Panc1 (cell line): ENCODE measurements at regions not wholly inside any gene's neighbourhood (a gene's known extent, or its start where the extent isn't known, plus 50 kb on each side); places are given as distances from the start of the nearest gene placed in this dataset.
A peak's percentile ranks its signal among the peaks of the same experiment; 100 is the strongest.
"Not testable (repeated sequence)": the region's sequence is repeated elsewhere in the genome, so short reads cannot be mapped to it uniquely, and the experiment has no call there.

Experiments used
- ATAC-seq: fragments of 200-7000 bp; cut with Tn5 transposase; 2 replicates; pipeline ENCODE4 v1.9.1; 2020; ENCODE audit warnings: mild to moderate bottlenecking, moderate library complexity
- BruUV-seq: library from RNA; stranded (reverse); fragments of 400-500 nt; replicated peaks from 2 replicates; lab custom pipeline; 2021; lab: Mats Ljungman, UMichigan
- CTCF ChIA-PET: fragments of 300-600 bp; sonication (Branson Sonifier 250); formaldehyde crosslinking; loops from one replicate; lab custom pipeline; 2022; ENCODE audit warnings: antibody characterized with exemption; lab: Charles Lee
- POLR2A ChIA-PET: fragments of 300-600 bp; sonication (Branson Sonifier 250); formaldehyde crosslinking; loops from one replicate; lab custom pipeline; 2022; ENCODE audit warnings: antibody characterized with exemption; lab: Charles Lee
- DNase-seq: peaks from one replicate; pipeline ENCODE4 v3.0.0-alpha.2; 2010; ENCODE audit warnings: low read depth, low spot score
- H3K27ac ChIP-seq: 2 replicates; pipeline ENCODE4 v1.5.1; 2011; ENCODE audit warnings: mild to moderate bottlenecking, low read length, inconsistent platforms
- H3K27me3 ChIP-seq: fragments of 200-500 bp; sonication (Bioruptor generic); 2 replicates; pipeline ENCODE4 v1.6.0; 2014; ENCODE audit warnings: low read length, inconsistent platforms; ENCODE audit not compliant: control insufficient read depth, insufficient read depth
- H3K36me3 ChIP-seq: fragments of 200-500 bp; sonication (Bioruptor generic); 2 replicates; pipeline ENCODE4 v1.5.1; 2014; ENCODE audit warnings: inconsistent platforms, mild to moderate bottlenecking, low read length, moderate library complexity; ENCODE audit not compliant: control insufficient read depth, insufficient read depth
- H3K4me1 ChIP-seq: 2 replicates; pipeline ENCODE4 v1.5.1; 2011; ENCODE audit warnings: inconsistent platforms, mild to moderate bottlenecking, low read length, moderate library complexity; ENCODE audit not compliant: control insufficient read depth, insufficient read depth
- H3K4me3 ChIP-seq, 2 experiments: 2 replicates each; pipeline ENCODE4 v1.5.1; 2011 to 2012; ENCODE audit warnings: low read depth in 2 of 2, low read length in 2 of 2, mild to moderate bottlenecking in 2 of 2, inconsistent platforms in 1 of 2, moderate library complexity in 1 of 2
- H3K9me3 ChIP-seq: fragments of 200-500 bp; sonication (Bioruptor generic); 2 replicates; pipeline ENCODE4 v1.5.1; 2014; ENCODE audit warnings: low read depth, mild to moderate bottlenecking, inconsistent platforms, low read length, moderate library complexity; ENCODE audit not compliant: control insufficient read depth, insufficient read depth
- TCF7L2 ChIP-seq: IDR thresholded peaks from 2 replicates; pipeline ENCODE4 v1.6.1; 2011; ENCODE audit warnings: mild to moderate bottlenecking, low read depth, low read length, inconsistent platforms
- in situ Hi-C: cut with HindIII; loops from 2 replicates; pipeline ENCODE4 v1.10.0; 2016; ENCODE audit warnings: low sequenced_read_pairs, low pct_unique_long_range_greater_than_20kb
- intact Hi-C: fragments of 100-400 bp; cut with micrococcal nuclease; formaldehyde crosslinking; loops from one replicate; pipeline ENCODE4 v1.10.0; 2022; ENCODE audit not compliant: unreplicated experiment
- TF ChIP-seq, protein P1 (sequence below): fragments of 450-650 bp; IDR thresholded peaks from 2 replicates; pipeline ENCODE4 v1.5.1; 2017; ENCODE audit warnings: mild to moderate bottlenecking

DNA sequence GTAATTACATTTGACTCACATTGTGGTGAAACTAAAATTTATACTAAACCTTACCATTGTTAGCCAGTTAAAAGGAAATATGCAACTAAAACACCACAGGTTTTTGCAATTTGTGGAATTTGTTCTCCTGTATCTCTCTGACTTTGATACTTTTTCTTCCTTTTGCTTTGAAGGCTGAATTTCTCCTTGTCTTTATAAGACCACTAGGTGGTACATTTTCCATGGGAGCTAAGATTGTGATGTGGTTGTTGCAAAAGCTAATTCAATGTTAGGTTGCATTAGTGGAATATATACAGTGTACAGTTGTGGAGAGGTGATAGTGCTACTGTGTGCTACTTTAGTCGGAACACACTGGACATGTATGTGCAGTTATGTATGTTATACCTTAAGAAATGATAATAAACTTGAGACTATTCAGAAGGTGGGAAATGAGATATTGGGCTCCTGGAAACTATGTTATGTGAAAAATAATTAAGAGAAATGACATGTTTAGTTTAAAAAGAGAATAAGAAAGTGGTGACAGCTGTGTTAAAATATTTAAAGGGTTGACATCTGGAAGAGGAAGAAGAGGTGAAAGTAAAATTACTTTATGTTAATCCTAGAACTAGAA lies 70.3 kb downstream of the ARL9 start:
- Histone ChIP-seq H3K36me3 (no peaks in the 10 kb centered on the region), H3K4me1 (no peaks in the 10 kb centered on the region), H3K4me3 (no peak overlapping the region), H3K9me3 (no peaks in the 10 kb centered on the region), H3K27me3 (no peaks in the 10 kb centered on the region), H3K27ac (no peak overlapping the region)
- ChIA-PET POLR2A (no interaction called here), CTCF (interaction anchor here (1.0 kb wide), 1 partner anchor 224 kb away, joined by 7 read pairs; no protein-coding TSS in a partner anchor)
- intact Hi-C loops (loop anchor here (2.0 kb wide), 1 partner anchor 223 kb away; no protein-coding TSS in a partner anchor), in situ Hi-C loops (no loop called here)
- no TSS peak for BruUV-seq
- ATAC-seq (peak; percentile 51; the same call in 1 of the 2 replicates), DNase-seq (no peak)
- TF ChIP-seq, protein P1, sequence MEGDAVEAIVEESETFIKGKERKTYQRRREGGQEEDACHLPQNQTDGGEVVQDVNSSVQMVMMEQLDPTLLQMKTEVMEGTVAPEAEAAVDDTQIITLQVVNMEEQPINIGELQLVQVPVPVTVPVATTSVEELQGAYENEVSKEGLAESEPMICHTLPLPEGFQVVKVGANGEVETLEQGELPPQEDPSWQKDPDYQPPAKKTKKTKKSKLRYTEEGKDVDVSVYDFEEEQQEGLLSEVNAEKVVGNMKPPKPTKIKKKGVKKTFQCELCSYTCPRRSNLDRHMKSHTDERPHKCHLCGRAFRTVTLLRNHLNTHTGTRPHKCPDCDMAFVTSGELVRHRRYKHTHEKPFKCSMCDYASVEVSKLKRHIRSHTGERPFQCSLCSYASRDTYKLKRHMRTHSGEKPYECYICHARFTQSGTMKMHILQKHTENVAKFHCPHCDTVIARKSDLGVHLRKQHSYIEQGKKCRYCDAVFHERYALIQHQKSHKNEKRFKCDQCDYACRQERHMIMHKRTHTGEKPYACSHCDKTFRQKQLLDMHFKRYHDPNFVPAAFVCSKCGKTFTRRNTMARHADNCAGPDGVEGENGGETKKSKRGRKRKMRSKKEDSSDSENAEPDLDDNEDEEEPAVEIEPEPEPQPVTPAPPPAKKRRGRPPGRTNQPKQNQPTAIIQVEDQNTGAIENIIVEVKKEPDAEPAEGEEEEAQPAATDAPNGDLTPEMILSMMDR, result peak; percentile 33; the same call in 1 of the 2 replicates
- TF ChIP-seq TCF7L2, result no peak

DNA sequence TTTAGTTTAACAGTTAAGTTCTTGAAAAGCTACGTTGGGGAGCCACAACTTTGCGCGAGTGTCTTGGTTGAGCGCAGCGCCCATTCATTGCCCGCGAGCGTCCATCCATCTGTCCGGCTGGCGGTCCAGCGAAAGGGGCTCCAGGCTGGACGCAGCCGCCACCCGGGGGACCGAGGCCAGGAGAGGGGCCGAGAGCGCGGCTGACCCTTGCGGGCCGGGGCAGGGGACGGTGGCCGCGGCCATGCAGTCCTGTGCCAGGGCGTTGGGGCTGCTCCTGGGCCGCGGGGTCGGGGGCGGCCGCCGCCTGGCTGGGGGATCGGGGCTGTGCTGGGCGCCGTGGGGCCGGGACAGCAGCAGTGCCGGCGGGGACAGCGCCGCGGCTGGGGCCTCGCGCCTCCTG lies 86.8 kb downstream of the ARL9 start:
- H3K9me3 ChIP-seq, intact Hi-C loops, CTCF ChIA-PET, H3K27me3 ChIP-seq, ATAC-seq, H3K4me3 ChIP-seq, BruUV-seq, H3K27ac ChIP-seq, DNase-seq, in situ Hi-C loops, H3K36me3 ChIP-seq, POLR2A ChIA-PET, H3K4me1 ChIP-seq: not testable (repeated sequence)
